ENCODE measurements at regions not wholly inside any gene's neighbourhood (a gene's known extent, or its start where the extent isn't known, plus 50 kb on each side); places are given as distances from the start of the nearest gene placed in this dataset.
"Not testable (repeated sequence)": the region's sequence is repeated elsewhere in the genome, so short reads cannot be mapped to it uniquely, and the experiment has no call there.

GRCh38 chr7:67907792-67908191 lies 911.2 kb downstream of the TYW1 start:
- no peaks in the 10 kb centered on the region for H3K27me3 ChIP-seq (replicated peaks; ENCODE audit: insufficient read depth, low read length)
- TF ChIP-seq CTCF (IDR thresholded peaks at IDR 0.05; ENCODE audit: low read length) (no peak), EZH2 (optimal IDR thresholded peaks at IDR 0.05; ENCODE audit: low read depth, low read length) (no peak), EZH2phosphoT487 (IDR thresholded peaks at IDR 0.05; ENCODE audit: low read length) (no peak)
- H4K20me1 ChIP-seq (ENCODE audit: insufficient read depth, low read length), result no peaks in the 10 kb centered on the region
- no peak overlapping the region for H3K4me2 ChIP-seq (ENCODE audit: low read depth, low read length)
- H3K9me2 ChIP-seq (replicated peaks; ENCODE audit: insufficient read depth, low read length), result no peaks in the 10 kb centered on the region
- no peak overlapping the region for H2AFZ ChIP-seq (ENCODE audit: low read length)
- no peaks in the 10 kb centered on the region for H3F3A ChIP-seq (ENCODE audit: insufficient read depth, low read length)
- H3K27ac ChIP-seq (ENCODE audit: low read length), result no peak overlapping the region
- no peaks in the 10 kb centered on the region for H3K4me1 ChIP-seq (ENCODE audit: low read length)
- no peak overlapping the region for H3K4me3 ChIP-seq (ENCODE audit: low read length)
- H3K9me3 ChIP-seq (replicated peaks; ENCODE audit: insufficient read depth, low read length), result no peaks in the 10 kb centered on the region
- H3K36me3 ChIP-seq (replicated peaks; ENCODE audit: insufficient read depth, low read length), result no peaks in the 10 kb centered on the region
- no peak for DNase-seq
- H3K9ac ChIP-seq (ENCODE audit: low read length), result no peak overlapping the region
- H3K79me2 ChIP-seq (ENCODE audit: low read length), result no peaks in the 10 kb centered on the region

DNA sequence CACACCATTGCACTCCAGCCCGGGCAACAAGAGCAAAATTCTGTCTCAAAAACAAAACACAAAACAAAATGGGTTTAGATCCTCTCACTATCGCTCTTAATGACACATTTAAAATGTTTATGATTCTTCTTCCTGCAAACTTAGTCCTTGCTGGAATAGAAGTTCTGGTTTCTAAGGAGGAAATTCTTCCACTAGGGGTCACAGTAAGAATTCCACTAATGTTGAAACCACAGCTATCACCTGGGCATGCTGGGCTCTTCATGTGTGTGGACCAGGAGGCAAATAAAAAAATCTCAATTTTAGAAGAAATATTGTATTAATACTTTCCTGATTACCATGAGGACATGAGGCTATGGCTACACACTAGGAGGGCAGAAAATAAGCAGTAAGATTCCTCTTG lies 915.8 kb downstream of the TYW1 start:
- no peak overlapping the region for H2AFZ ChIP-seq (ENCODE audit: low read length)
- H3K4me1 ChIP-seq (ENCODE audit: low read length), result no peaks in the 10 kb centered on the region
- H3K27ac ChIP-seq (ENCODE audit: low read length), result no peak overlapping the region
- H3K79me2 ChIP-seq (ENCODE audit: low read length), result no peaks in the 10 kb centered on the region
- DNase-seq, result no peak
- H3K9me3 ChIP-seq (replicated peaks; ENCODE audit: insufficient read depth, low read length), result no peaks in the 10 kb centered on the region
- no peak overlapping the region for H3K4me2 ChIP-seq (ENCODE audit: low read depth, low read length)
- no peaks in the 10 kb centered on the region for H3K36me3 ChIP-seq (replicated peaks; ENCODE audit: insufficient read depth, low read length)
- no peaks in the 10 kb centered on the region for H3K9me2 ChIP-seq (replicated peaks; ENCODE audit: insufficient read depth, low read length)
- no peak overlapping the region for H3K9ac ChIP-seq (ENCODE audit: low read length)
- H4K20me1 ChIP-seq (ENCODE audit: insufficient read depth, low read length), result no peaks in the 10 kb centered on the region
- TF ChIP-seq EZH2phosphoT487 (IDR thresholded peaks at IDR 0.05; ENCODE audit: low read length) (no peak), EZH2 (optimal IDR thresholded peaks at IDR 0.05; ENCODE audit: low read depth, low read length) (no peak), CTCF (IDR thresholded peaks at IDR 0.05; ENCODE audit: low read length) (no peak)
- H3K4me3 ChIP-seq (ENCODE audit: low read length), result no peak overlapping the region
- no peaks in the 10 kb centered on the region for H3F3A ChIP-seq (ENCODE audit: insufficient read depth, low read length)
- no peaks in the 10 kb centered on the region for H3K27me3 ChIP-seq (replicated peaks; ENCODE audit: insufficient read depth, low read length)

DNA sequence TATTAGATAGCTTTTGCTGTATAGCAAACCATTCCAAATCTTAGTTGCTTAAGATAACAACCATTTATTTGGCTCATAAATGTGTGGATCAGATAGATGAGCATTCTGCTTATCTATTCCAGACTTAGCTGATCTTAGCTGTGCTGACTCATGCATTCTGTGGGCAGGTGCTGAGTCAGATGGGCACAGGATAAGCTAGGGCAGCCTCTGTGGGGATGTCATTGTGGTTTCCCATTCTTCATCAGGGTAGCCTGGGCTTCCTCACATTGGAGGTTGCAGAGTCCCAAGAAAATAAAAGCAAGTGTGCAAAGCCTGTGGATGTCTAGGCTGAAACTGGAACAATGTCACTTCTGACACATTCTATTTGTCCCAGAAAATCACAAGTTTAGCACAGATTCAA lies 917.0 kb downstream of the TYW1 start:
- H3K27ac ChIP-seq (ENCODE audit: low read length), result no peak overlapping the region
- no peak overlapping the region for H2AFZ ChIP-seq (ENCODE audit: low read length)
- H3K4me3 ChIP-seq (ENCODE audit: low read length), result no peak overlapping the region
- peak; percentile 18 for DNase-seq
- TF ChIP-seq EZH2phosphoT487 (IDR thresholded peaks at IDR 0.05; ENCODE audit: low read length) (no peak), CTCF (IDR thresholded peaks at IDR 0.05; ENCODE audit: low read length) (no peak), EZH2 (optimal IDR thresholded peaks at IDR 0.05; ENCODE audit: low read depth, low read length) (no peak)
- H3K4me2 ChIP-seq (ENCODE audit: low read depth, low read length), result no peak overlapping the region
- no peaks in the 10 kb centered on the region for H3F3A ChIP-seq (ENCODE audit: insufficient read depth, low read length)
- H3K36me3 ChIP-seq (replicated peaks; ENCODE audit: insufficient read depth, low read length), result no peaks in the 10 kb centered on the region
- H3K27me3 ChIP-seq (replicated peaks; ENCODE audit: insufficient read depth, low read length), result no peaks in the 10 kb centered on the region
- H3K79me2 ChIP-seq (ENCODE audit: low read length), result no peaks in the 10 kb centered on the region
- no peaks in the 10 kb centered on the region for H4K20me1 ChIP-seq (ENCODE audit: insufficient read depth, low read length)
- no peaks in the 10 kb centered on the region for H3K9me2 ChIP-seq (replicated peaks; ENCODE audit: insufficient read depth, low read length)
- H3K9ac ChIP-seq (ENCODE audit: low read length), result no peak overlapping the region
- 0 out of 2 replicates have a peak, but pooled peaks cover 4% of the 10 kb centered on the region for H3K4me1 ChIP-seq (ENCODE audit: low read length)
- no peaks in the 10 kb centered on the region for H3K9me3 ChIP-seq (replicated peaks; ENCODE audit: insufficient read depth, low read length)

DNA sequence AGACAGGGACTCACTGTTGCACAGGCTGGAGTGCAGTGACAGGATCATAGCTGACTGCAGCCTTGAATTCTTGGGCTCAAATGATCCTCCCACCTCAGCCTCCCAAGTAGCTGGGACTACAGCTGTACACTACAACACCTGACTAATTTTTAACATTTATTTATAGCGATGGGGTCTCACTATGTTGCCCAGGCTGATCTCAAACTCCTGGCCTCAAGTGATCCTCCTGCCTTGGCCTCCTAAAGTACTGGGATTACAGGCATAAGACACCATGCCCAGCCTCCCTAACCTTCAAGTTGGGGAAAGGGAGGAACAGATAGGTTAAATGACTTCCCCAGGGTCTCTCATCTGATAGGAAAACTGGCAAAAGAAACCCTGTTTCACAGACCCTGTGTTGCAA lies 919.5 kb downstream of the TYW1 start:
- H3K4me2 ChIP-seq (ENCODE audit: low read depth, low read length); H3K9me3 ChIP-seq (replicated peaks; ENCODE audit: insufficient read depth, low read length); H3K27me3 ChIP-seq (replicated peaks; ENCODE audit: insufficient read depth, low read length); H3K9me2 ChIP-seq (replicated peaks; ENCODE audit: insufficient read depth, low read length); H3K4me1 ChIP-seq (ENCODE audit: low read length); H3F3A ChIP-seq (ENCODE audit: insufficient read depth, low read length); H4K20me1 ChIP-seq (ENCODE audit: insufficient read depth, low read length); H3K79me2 ChIP-seq (ENCODE audit: low read length); H3K27ac ChIP-seq (ENCODE audit: low read length); H3K36me3 ChIP-seq (replicated peaks; ENCODE audit: insufficient read depth, low read length); H3K4me3 ChIP-seq (ENCODE audit: low read length); H2AFZ ChIP-seq (ENCODE audit: low read length); H3K9ac ChIP-seq (ENCODE audit: low read length); DNase-seq: not testable (repeated sequence)
